Hematopoietic multipotent progenitor cell treated with erythropoietin and hydrocortisone succinate and interleukin-3 and kit ligand, for 15 days (in vitro differentiated cells): ENCODE measurements at regions not wholly inside any gene's neighbourhood (a gene's known extent, or its start where the extent isn't known, plus 50 kb on each side); places are given as distances from the start of the nearest gene placed in this dataset.

Source experiments
- DNase-seq: peaks from one replicate; pipeline ENCODE4 v3.0.0-alpha.2; 2015; ENCODE audit warnings: low spot score

- DNase-seq, result no peak
Observed at GRCh38 chr13:78780708-78781107, 121.8 kb upstream of the OBI1 start.

- DNase-seq, result no peak
Observed at GRCh38 chr13:78779608-78780007, 120.7 kb upstream of the OBI1 start.

- DNase-seq, result no peak
Observed at GRCh38 chr13:78777976-78778375, 119.0 kb upstream of the OBI1 start.

- DNase-seq, result no peak
Observed at GRCh38 chr13:78777396-78777795, 118.4 kb upstream of the OBI1 start.

- DNase-seq, result no peak
Observed at GRCh38 chr13:78772933-78773332, 114.0 kb upstream of the OBI1 start.

GRCh38 chr13:78770601-78771000 lies 111.6 kb upstream of the OBI1 start:
- no peak for DNase-seq

GRCh38 chr13:78768950-78769349 lies 110.0 kb upstream of the OBI1 start:
- no peak for DNase-seq

- no peak for DNase-seq
Observed at GRCh38 chr13:78764665-78765064, 105.7 kb upstream of the OBI1 start.

GRCh38 chr13:78762825-78763224 lies 103.9 kb upstream of the OBI1 start:
- no peak for DNase-seq

GRCh38 chr13:78759704-78760103 lies 100.7 kb upstream of the OBI1 start:
- DNase-seq, result no peak

GRCh38 chr13:78758549-78758948 lies 99.6 kb upstream of the OBI1 start:
- DNase-seq, result no peak

- DNase-seq, result no peak
Observed at GRCh38 chr13:78753435-78753834, 94.5 kb upstream of the OBI1 start.

GRCh38 chr13:78750735-78751134 lies 91.8 kb upstream of the OBI1 start:
- DNase-seq, result no peak

- no peak for DNase-seq
Observed at GRCh38 chr13:78743973-78744372, 85.0 kb upstream of the OBI1 start.

- no peak for DNase-seq
Observed at GRCh38 chr13:78742659-78743058, 83.7 kb upstream of the OBI1 start.

- no peak for DNase-seq
Observed at GRCh38 chr13:78736142-78736541, 77.2 kb upstream of the OBI1 start.

GRCh38 chr13:78732445-78733017 lies 73.6 kb upstream of the OBI1 start:
- no peak for DNase-seq

- DNase-seq, result no peak
Observed at GRCh38 chr13:78722700-78723099, 63.7 kb upstream of the OBI1 start.

GRCh38 chr13:78719367-78719766 lies 60.4 kb upstream of the OBI1 start:
- no peak for DNase-seq

- no peak for DNase-seq
Observed at GRCh38 chr13:78714717-78715116, 55.8 kb upstream of the OBI1 start.

- no peak for DNase-seq
Observed at GRCh38 chr13:78712831-78713230, 53.9 kb upstream of the OBI1 start.

- DNase-seq, result no peak
Observed at GRCh38 chr13:78709028-78709427, 50.1 kb upstream of the OBI1 start.
